NCI-H2029 (cell line): ENCODE measurements at regions not wholly inside any gene's neighbourhood (a gene's known extent, or its start where the extent isn't known, plus 50 kb on each side); places are given as distances from the start of the nearest gene placed in this dataset.

Experiments used
- DNase-seq: peaks from one replicate; lab custom pipeline; 2025; lab: John Stamatoyannopoulos, UW

DNA sequence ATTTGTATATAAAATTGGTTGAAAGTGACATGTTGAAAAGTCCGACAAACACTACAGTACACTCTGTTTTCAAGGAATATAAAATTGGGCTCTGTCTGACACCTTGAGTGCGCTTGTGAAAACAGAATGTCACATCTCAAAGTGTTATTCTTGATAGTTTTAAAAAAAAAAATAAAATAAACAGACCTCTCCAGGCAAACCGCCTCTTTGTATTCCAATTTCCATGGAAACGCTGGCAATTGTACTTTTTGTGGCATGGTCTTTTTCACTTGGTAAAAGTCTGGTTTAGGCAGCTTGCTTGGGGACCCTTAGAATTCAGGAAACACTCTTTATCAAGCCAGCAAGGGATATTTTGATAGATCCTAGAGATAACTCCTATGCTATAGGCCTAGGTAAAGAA is 302.5 kb downstream of the RAB28 start:
- no peak for DNase-seq

DNA sequence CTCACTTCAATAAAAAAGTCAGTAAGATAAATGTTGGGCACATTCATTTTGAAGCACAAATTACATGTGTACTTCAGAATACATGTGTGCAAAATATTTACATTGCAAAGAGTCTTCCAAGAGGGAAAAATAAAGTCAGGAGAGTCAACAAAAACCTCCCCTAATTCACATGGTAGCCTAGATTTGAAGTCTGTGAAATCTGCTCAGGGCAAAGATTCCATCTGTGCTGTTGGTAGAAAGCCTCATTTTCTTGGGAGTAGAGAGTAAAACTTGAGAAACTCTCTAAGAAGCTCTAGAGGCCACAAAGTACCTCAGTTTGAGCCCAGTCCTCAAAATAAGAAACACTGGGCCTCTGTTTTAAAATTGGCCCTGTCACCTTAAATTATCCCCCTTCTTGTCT is 303.4 kb downstream of the RAB28 start:
- no peak for DNase-seq

DNA sequence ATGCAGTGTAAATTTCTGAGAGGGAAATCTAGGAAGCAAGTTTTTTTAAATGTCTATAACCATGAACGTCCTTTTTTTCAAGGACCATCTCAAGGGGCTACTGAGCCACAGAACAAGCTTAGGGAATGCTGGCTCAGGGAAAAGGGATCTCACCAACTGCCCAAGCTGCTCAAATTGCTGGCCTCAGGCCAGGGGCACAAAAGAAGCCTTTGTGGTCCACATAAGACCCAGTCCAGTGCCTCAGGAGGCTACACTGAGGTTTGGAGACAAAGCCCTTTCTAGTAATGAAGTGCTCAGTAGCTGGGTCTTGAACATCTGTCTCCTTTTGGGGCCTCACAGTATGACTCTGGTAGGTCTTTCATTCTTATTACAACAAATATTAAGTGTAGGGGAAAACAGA is 305.5 kb downstream of the RAB28 start:
- DNase-seq = no peak

DNA sequence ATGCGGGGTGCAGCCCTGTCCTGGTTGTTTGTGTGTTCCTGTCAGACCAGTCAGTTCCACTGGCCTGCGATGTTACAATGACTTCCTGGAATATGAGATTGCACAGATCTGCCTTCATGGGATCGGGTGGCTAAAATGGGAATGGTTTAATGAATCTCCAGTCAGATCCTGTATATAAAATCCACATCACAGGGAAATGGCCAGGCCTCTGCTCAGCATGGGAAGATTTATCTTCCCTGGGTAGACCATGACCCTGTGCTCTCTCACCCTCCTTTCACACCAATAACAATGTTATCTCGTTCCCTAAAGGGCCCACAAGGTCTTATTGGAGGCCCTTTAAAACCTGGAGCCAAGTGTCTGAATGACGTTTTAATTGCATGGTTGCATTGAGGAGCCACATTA is 307.4 kb downstream of the RAB28 start:
- DNase-seq = peak; percentile 10

DNA sequence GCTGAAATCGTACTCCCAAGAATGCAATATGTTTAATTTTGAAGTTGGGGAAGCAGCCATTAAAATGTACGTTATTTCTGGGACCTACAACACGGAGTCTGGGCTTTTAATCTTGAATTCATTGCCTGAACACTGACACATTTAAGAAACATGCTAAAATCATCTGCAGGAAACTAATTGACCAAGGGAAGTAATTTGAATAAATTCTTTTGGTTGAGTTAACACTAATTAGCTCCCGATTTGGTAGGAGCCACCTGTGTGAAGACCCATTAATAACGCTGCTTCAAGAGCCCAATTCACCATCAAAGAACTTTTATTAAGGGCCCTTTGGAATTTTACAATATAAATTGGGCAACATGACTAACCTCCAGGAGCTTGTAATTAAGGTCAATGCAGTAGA is 309.2 kb downstream of the RAB28 start:
- DNase-seq = no peak

DNA sequence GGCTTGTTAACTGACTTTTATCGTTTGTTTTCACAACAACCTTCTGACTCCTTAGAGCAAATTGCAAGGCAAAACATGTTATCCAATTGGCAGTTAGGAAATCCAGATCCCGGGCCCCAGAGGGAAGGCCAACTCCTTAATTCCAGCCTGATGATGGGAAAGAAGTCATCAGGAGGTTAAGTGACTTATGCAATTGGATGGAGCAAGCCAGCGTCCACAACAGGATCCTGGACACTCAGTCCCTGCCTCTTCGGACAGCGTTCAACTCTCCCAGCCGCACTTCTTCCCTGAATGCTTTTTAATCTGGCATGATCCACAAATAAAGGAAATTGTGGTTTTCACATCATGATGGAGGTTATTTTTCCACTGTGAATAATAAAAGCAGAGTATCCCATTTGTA is 310.1 kb downstream of the RAB28 start:
- no peak for DNase-seq

DNA sequence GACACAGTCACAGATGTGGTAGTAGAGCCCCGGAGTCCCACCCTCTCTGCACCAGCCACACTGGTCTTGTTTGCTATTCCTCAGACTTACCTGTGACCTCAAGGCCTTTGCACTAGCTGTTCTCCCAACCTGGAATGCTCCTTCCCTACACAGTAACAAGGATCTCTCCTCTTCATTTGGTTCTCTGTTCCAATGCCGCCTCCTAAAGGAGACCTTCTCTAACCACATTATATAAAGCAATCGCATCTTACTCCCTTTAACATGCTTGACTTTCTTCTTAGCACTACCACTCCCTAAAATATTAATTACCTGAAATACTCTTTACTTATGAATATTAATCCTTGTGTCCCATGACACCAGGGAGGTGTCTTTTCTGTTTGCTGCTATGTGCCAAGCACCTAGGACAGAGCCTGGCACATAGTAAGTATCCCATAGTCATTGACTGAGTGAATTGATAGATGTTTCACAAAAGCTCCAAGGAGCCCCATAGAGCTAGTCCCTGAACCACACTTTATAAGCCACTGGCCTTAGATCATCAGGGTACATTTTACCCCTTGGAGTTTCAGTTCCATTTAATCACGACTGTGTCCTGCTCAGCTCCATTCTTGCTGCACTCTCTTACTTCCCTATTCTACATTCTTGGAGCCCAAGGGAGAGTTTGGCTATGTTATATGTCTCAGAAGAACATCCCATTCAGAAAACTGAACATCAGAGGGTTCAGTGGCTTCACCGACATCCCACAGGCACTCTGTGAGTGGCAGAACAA is 312.7 kb downstream of the RAB28 start:
- no peak for DNase-seq

DNA sequence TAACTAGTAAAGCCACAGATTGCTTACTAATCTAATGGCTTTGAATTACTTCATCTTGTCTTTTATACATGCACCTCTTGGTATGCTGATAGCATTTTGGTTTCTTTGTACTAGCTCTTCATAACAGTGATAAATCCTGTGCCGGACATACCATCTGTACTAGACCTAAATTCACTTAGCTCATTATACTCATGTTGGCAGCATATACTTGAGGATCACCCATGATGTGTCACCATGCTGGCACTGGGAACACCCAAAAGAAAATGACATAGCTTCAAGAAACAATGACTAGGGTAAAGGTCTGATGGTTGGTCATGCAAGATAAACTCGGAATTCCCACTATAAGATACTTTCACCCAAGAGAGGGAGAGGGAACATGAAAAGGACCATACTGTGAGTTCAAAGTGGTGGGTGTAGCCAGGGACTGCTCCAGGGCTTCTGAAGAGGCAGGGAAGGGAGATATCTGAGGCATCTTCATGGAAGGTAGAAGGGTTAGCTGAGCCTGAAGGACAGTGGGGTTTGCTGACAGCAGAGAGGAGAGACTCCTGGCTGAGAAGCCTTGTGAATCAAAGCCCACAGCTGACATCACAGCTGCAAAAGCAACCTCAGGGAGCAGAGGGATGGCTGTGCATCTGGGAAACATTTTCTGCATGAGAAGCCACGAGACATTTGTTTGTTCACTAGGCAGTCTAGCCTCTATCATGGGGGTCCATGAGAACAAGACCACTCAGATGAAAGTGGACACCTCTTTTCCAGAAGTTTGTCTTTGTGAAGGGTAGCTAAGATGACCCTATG is 314.2 kb downstream of the RAB28 start:
- no peak for DNase-seq

DNA sequence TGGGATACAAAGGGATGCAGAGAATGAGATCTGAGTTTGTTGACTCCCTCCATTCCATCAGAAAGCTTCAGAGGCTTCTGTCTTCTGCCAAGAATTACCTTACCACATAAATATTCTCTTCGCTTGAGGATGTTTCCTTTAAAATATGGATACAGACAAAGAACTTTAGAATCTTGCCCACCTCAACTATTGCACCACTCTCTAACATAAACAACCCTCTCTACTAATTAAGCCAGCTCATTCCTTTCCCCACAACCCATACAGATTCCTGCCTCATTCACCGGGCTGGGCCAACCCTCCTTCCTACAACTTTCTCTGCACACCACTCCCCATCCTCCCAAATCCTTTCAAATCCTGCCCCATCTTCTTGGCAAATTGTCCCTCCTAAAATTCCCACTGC is 315.8 kb downstream of the RAB28 start:
- DNase-seq = no peak

DNA sequence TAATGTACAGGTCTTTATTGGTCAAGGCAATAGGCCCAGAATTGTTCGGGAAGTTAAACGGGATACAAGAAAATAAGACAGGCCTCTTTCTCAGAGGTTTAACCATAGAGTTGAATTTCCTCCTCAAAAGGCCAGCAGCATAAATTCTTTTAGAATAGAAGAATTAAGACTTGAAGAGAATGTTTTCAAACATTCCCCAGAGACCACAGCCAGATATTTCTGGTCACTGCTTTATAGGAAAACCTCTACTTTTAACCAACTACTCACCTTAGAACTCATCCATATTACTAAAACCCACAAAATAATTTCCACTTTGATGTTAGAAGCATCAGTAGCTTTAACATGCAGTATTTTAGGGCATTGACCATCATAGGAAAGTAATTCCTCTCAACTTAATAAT is 317.9 kb downstream of the RAB28 start:
- DNase-seq = no peak

DNA sequence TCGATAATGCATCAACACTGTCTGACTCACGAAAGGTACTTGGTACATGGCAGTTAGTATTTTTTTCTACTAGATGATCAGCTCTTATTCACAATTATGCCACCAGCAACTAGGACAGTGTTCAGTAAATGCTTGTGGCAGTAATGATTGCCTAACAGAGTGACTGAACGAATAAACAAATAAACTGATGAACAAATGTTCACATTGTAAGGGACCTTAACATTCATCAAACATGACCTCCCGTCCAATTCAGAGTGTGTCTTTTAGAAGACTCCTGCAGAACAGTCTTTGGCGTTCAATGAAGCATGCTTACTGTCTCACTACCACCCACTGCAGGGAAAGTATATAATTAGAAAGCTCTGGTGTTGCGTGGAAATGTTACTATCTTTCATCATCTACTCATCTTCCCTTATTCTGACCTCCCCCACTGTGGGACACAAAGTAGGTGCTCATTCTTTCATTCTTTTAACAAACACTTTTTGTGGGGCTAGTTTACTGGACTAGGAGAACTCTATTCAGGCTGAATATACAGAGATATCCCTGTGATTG is 319.3 kb downstream of the RAB28 start:
- DNase-seq = no peak

DNA sequence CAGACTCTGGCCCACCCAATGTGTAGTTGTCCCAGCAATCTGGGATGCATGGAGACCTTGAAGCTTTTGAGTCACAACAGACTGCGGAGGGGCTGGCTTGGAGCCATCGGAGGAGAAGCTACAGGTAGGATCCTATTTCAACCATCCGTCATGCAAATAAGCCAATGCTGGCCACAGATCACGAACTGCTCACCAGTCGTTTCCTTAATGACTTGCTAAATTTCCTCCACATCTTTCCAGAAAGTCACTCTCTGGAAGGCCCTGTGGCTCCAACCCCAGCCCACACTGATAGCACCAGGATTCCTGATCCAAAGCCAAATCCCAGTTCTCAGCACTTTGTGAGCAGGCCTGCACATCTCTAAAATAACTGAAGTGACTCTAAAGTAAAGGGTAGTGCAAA is 321.3 kb downstream of the RAB28 start:
- peak; percentile 59 for DNase-seq

DNA sequence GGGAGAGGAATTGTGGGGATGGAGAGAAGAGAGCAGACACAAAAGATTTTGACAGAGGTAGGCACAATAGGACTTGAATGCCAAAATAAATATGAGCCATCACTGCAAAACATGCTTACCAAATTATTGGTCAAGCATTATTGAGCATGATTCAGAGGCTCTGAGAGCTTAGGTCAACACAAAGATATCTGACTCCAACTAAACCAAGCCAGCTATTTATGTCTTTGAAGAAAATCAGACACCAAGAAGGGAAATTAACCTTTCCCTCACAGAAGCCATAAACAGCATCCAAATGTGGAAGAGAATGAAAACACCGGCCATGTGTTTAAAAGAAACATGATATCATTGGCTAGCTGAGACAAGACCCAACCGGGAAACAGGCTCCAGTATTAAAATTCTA is 323.2 kb downstream of the RAB28 start:
- DNase-seq = peak; percentile 81

DNA sequence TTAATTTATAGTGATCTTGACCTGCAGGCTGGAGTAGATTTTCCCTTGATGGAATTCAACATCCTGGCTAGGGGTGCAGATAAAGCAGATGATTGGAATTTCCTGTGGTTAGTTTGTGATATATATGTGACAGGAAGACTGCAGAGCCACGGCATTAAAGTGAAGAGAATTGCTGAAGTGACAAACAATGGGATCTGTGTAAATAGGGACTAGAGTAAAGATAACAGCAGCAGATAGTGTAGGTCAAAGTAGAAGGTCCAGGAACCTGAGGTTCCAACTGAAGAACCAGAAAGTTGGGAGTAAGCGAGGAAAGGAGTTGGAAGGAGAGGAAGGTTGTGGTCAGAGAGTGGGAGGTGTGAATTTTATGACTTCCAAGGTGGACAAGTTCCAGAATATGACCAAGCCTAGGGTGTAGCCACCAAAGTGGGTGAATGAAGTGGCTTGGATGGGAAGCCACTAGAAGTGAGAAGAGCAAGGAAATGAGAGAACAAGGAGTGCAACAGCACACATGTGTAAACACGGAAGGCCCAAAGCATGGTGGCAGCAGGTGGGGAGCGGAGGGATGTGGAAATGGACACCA is 325.0 kb downstream of the RAB28 start:
- peak; percentile 92 for DNase-seq

DNA sequence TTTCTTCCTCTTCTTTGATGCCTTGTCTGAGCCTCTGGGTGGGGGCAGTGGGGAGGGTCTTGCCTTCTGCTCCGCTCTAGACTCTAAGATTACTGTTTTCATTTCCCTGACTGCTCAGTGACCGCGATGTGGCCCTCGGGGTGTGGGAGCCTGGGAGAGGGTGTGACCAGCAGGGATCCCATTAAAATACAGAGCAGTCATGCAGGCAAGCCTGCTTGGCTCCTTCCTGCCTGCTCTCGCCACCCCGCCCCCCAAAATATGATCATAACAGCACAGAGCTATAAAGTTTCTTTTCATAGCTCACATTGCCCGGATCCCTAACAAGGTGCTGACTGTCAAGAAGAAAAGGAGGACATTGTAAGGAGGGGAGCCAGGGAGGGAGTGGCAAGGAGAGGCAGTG is 332.9 kb downstream of the RAB28 start:
- DNase-seq = no peak

DNA sequence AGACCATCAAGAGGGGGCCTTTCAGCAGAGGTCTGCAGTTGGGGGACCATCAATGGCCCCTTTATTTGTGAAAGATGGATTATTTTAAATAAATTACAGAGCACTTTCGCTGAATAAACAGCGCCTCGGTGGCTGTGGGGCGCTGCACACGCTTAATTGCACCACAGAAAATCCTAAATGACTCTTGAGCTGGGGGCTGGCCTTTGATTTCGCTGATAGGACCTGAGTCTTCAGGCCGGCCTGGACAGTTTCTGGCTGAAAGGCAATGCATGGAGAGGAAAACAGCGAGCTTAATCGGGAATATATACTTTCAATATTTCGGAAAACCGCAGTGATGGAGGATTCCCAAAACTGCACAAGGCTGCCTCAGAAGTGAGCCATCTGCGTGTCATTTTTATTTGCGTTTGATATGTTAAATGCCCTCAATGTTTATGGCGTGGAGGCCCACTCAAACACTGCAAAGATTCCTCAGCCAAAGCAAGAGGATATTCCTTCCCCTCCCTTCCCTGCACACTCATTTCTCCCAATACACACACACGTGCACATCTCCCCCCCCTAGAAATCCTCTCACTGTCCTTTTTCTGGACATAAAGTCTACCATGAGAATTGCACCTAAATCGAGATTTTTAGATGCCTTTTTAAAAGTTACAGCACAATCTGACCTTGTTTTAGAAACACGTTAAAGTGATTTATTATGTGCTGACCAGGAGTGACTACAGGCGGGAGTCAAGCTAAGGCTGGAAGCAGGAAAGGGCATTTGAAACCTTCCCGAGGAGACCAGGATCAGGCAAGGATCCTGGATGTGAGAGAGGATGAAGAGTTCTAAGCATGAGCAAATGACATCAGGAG is 340.7 kb downstream of the RAB28 start:
- no peak for DNase-seq

DNA sequence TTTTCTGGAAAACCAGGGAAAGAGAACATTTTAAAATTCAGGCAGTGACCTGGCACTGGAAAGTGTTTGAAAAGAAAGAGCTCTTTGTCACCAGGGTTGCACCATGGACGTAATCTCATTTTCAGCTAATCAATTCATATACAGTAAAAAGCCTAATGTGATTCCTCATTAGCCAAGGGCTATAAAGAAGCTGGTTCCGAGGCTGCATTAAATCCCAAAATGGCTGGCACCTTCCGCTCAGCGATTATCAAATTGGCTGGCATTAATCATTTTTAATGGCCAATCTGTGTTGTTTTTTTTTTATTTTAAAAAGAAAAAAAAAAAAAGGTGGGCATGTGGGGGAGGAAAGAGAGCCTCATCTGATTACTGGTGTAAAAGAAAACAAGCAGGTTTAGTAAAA is 341.4 kb downstream of the RAB28 start:
- DNase-seq = no peak

DNA sequence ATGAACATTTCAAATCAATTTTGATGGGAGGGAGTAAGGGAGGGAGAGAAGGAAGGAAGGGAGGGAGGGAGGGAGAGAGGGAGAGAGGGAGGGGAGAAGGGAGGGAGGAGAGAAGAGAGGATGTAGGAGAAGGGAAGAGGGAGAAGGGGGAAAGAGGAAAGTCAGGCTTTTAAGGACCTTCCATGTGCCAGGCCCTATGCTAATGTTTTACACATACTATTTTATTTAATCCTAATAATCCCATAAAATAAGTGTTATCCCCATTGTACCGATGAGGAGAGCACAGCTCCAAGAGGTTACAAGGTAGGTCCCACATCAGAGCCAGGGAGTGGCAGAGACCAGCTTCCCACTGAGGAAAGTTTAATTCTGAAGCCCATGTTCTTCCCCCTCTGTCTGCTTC is 341.9 kb downstream of the RAB28 start:
- DNase-seq = no peak

DNA sequence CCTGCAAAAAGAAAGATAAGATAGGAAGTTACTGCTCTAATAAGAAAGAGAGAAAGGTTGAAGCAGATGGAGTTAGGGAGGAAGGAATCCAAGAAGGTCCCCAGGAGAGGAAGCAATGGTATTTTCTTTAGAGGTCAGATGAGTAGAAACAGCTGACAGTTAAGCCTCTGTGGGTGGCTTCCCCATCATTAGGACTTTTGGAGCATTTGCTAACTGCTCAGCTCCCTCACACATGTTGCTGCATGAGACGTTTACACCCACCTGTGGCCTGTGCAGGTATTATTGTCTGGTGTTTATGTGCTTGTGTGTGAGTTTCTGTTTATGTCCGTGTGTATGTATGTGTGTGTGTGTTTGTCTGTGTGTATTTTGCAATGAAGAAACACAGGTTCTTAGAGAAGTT is 346.8 kb downstream of the RAB28 start:
- DNase-seq = no peak

DNA sequence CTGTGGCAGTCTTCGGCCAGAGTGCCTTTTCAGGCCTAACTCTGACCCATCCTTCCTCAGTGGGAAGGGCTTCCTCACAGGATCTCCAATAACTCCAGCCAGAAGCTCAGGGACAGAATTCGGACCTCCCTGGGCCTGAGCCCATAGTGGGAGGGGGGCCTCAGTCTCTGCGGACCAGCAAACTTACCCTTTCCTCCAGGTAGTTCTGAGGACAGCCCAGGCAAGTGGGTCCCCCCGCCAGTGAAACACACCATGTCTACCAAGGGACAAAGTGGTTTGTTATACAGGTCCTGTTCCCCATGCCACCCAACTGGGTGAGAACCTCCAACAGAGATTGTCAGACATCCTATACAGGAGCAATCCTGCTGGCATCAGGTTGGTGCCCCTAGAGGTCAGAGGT is 350.4 kb downstream of the RAB28 start:
- no peak for DNase-seq

DNA sequence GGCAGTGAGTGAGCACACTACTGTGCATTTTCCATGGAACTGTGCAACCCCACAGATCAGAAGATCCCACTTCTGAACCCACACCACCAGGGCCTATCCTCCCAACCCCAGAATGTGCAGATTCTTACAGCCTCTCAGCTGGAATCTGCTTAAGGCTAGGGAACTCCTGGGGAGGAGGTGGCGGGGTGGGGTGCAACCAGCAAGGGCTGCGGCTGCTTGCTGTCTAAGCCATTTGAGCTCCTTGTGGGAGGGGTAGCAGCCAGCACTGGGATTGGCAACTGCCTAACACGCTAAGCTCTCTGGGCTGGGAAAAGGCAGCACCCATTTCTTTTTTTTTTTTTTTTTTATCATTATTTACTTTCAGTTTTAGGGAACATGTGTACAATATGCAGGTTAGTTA is 353.3 kb downstream of the RAB28 start:
- DNase-seq = no peak

DNA sequence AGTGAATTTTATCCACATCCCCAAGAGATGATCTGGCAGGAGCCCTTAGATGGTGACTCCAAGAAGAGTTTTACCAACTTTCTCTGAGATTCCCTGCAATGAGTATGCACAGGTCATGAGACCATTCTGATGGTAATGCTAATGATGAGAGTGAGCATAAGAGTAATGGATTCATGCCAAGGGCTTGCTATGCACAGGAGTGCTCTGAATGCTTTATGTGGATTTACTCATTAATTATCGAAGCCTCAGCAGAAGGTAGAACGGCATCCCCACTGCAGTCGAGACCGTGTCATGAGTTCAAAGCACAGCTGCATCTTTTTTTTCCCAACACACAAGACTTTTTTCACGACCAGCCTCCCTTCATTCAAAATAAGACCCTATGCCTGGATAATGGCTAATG is 355.0 kb downstream of the RAB28 start:
- DNase-seq = no peak
